ENCODE measurements at regions not wholly inside any gene's neighbourhood (a gene's known extent, or its start where the extent isn't known, plus 50 kb on each side); places are given as distances from the start of the nearest gene placed in this dataset.

DNA sequence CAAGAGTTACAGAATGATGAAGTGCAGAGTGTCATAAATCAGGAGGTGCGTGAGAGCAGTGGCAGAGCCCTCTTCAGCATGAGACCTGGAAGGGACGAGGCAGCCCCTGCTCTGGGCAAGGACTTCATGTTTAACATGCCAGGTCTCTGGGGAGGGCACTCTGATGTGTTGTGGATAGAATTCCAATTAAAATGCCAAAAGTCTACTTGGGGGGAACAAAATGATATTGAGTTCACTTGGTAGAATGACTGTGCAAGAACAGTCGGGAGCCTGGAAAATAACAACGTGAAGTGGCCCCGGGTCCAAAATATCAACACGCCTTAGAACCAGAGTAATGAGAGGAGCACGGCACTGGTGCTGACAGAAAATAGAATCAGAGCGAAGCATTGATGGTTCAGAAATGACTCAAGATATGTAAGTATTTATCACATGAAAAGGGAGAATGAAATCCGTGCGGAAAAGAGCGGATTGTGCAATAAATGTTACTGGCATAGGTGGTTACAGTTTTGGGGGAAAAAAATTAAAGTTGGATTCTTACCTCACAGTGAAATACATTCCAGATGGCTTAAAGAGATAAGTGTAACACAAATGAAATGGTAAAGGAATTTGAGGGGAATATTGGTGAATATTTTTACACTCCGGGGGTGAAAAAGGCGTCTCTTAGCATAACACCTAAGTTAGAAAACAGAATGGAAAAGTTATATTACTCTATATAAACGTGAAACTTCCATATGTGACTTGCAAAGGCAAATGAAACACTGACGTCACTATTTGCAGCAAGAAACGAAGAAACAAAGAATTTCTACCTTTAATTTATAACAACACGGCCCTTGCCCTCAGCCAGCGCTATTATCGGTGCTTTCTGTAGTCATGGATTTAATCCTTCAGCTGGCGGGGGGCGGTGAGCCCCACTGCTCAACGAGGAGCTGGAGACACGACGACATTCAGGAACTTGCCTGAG lies 159.4 kb upstream of the TWIST2 start:
- Mint-ChIP-seq H3K27ac (no peak overlapping the region), H3K9me3 (no peaks in the 10 kb centered on the region), H3K4me1 (no peaks in the 10 kb centered on the region), H3K4me3 (no peak overlapping the region), H3K27me3 (peaks cover 32% of the 10 kb centered on the region), H3K36me3 (ENCODE audit: low read depth) (no peaks in the 10 kb centered on the region)
- ATAC-seq (replicated peaks): no peak

DNA sequence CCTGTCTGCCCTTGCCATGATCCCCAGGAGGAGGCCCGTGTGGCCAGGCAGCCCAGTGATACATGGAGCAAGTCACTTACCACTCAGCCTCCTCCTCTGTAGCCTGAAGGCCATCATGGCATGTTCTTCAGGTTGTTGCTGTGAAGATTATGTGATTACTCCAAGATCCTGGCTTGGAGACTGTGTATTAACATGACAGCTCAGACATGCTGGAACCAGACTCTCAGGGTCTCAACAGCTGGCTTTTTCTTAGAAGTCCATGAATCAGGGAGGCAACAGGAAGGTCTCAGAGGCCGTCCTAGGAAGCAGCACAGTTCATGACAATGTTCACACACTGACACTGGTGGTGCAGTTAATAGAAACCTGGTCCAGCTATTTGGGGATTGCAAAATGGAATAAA lies 158.6 kb upstream of the TWIST2 start:
- H3K27ac Mint-ChIP-seq: no peak overlapping the region
- H3K27me3 Mint-ChIP-seq: peaks cover 29% of the 10 kb centered on the region
- H3K9me3 Mint-ChIP-seq: no peaks in the 10 kb centered on the region
- H3K36me3 Mint-ChIP-seq (ENCODE audit: low read depth): no peaks in the 10 kb centered on the region
- no peak overlapping the region for H3K4me3 Mint-ChIP-seq
- no peak for ATAC-seq (replicated peaks)
- H3K4me1 Mint-ChIP-seq: no peaks in the 10 kb centered on the region

DNA sequence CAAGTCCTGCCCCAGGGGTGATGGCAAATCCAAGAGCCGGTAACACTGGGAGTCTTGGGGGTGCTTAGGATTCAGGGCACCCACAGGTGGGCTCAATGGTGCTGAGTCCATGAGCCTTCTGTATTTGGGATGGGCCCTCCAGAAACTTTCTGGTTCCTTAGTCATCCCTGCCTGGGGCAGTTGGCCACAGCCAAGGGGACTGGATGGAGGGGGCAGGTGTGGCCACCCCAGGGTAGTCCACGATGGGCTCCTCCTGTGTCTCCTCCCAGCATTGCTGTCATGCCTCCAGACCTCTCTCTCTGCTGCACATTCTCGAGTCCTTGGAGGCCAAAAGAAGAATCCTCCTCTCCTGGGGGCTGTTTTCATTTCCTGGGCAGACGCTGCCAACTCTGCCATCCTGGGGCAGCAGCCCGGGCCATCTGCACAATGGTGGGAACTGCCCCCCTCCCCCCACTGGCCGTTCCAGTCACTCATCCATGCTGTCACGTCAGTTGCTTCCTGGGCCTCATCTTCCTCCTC lies 158.0 kb upstream of the TWIST2 start:
- Mint-ChIP-seq H3K27ac (no peak overlapping the region), H3K9me3 (no peaks in the 10 kb centered on the region), H3K4me3 (no peak overlapping the region), H3K4me1 (no peaks in the 10 kb centered on the region), H3K36me3 (ENCODE audit: low read depth) (no peaks in the 10 kb centered on the region), H3K27me3 (peaks cover 25% of the 10 kb centered on the region)
- ATAC-seq (replicated peaks): no peak

DNA sequence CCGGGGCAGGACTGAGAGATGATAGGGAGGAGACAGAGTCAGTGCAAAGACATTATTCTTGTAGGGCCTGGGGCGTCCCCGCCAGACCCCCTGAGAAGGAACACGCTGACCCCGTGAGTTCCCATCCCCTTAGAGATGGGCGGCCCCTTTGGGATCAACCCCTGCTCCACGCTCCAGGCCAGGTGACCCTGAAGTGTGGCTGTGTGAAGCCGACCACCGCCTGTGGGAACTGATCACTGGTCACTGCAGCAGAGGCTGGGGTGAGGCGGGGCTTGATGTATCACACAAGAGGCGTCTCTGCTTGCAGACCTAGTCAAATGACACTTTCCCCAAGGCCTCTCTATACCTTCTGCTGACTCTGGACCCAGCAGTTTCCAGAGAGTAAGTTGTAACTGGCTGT lies 157.4 kb upstream of the TWIST2 start:
- no peaks in the 10 kb centered on the region for H3K4me1 Mint-ChIP-seq

DNA sequence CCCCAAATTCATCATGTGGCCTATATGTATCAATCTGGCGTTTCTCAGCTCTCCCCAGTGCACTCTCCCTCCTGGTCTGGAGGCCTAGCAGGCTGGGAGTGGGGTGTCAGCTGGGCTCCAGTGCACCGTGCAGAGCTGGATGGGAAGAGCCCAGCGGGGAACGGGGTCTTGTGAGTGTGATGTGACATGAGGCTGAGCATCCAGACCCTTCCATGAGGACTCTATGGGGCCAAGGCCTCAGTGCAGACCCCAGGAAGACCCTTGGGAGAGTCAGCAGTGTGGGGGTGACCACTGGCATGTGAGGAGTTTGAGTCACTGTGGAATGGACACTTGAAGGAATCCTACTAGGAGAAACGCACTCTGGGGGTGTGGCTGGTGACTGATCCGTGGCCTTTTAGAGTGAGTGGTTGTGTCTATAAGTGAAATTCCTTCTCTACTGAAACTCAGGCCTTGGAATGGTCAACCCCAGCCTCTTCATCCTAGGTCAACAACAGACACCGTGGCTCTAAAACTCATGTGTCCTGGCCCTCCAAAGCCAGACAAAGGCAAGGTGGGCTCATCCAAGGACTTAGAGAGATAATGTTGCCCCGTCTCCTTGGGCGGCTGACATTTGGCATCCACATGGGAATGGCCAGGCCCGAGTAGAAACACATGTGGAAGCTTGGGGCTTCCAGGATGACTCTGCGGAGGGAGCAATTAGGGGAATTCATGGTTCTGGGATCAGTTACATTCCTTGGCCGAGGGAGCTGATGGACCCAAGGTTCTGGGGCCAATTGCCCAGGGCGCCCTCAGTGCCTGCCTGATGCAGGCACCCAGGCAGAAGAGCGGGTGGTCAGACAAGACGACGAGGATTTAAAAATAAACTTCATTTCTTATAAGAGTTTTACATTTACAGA lies 156.0 kb upstream of the TWIST2 start:
- no peak overlapping the region for H3K4me3 Mint-ChIP-seq
- H3K27ac Mint-ChIP-seq: no peak overlapping the region
- no peak for ATAC-seq (replicated peaks)
- peaks cover 22% of the 10 kb centered on the region for H3K27me3 Mint-ChIP-seq
- no peaks in the 10 kb centered on the region for H3K4me1 Mint-ChIP-seq
- no peaks in the 10 kb centered on the region for H3K9me3 Mint-ChIP-seq
- no peaks in the 10 kb centered on the region for H3K36me3 Mint-ChIP-seq (ENCODE audit: low read depth)

More for the DNA sequence above, 157.4 kb upstream of the TWIST2 start:
- no peak overlapping the region for H3K4me3 Mint-ChIP-seq
- no peak overlapping the region for H3K27ac Mint-ChIP-seq
- peaks cover 25% of the 10 kb centered on the region for H3K27me3 Mint-ChIP-seq
- no peaks in the 10 kb centered on the region for H3K36me3 Mint-ChIP-seq (ENCODE audit: low read depth)
- no peak for ATAC-seq (replicated peaks)
- H3K9me3 Mint-ChIP-seq: no peaks in the 10 kb centered on the region

DNA sequence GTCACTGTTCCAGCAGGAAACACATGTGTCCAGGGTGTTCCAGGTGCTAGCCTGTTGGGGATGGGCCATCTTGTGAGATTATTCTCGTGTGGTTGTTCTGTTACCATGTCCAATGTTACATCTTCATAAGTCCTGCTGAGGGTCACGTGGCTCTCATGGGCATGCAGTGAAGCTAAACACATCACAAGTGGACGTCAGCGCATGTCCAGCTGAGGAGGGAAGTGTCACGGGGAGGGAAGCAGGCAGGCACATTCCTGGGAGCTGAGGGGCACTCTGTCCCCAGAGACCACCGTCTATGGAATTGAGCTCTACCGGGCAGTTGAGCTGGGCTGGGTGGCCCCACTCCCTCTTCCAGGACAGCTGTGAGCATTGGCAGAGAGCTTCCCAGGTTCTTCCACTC lies 155.3 kb upstream of the TWIST2 start:
- Mint-ChIP-seq H3K4me3 (no peak overlapping the region), H3K27ac (no peak overlapping the region), H3K27me3 (peaks cover 18% of the 10 kb centered on the region), H3K4me1 (no peaks in the 10 kb centered on the region), H3K36me3 (ENCODE audit: low read depth) (no peaks in the 10 kb centered on the region), H3K9me3 (no peaks in the 10 kb centered on the region)
- no peak for ATAC-seq (replicated peaks)

DNA sequence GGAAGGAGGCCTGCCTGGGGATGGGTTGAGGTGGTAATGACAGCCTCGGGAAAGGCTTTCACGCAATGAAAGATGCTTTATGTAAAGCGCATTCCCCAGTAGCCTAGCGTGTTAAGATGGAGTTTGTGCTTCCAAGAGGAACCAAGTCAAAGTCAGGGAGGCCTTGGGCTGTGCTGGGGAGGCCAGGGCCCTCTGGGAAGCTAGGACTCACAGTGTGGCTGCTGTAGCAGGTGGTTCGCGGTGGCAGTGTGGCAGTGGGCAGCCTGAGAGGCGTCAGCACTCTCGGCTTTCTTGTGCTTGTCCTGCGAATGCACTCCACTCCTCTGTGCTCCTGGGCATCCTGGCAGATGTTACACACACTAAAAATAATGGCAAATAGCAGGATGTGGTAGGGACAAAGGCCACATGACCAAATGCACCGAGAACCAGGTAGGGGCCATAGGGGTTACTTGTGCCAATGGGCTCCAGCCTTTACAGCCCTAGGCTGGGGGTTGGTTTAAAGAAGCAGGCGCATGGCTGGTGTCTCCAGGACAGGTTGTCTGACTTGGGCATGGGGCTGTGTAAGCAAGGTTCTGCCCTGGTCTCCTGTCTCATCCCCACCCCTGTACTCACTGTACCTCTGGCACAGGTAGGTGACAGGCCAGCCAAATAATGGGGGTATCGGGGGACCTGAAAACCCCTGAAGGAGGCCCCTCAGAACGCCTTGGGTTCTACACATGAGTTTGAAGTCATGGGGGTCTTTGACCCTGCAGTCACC lies 154.4 kb upstream of the TWIST2 start:
- H3K4me3 Mint-ChIP-seq: no peak overlapping the region
- no peaks in the 10 kb centered on the region for H3K4me1 Mint-ChIP-seq
- H3K36me3 Mint-ChIP-seq (ENCODE audit: low read depth): no peaks in the 10 kb centered on the region
- no peaks in the 10 kb centered on the region for H3K9me3 Mint-ChIP-seq
- no peak for ATAC-seq (replicated peaks)
- no peak overlapping the region for H3K27ac Mint-ChIP-seq
- peaks cover 11% of the 10 kb centered on the region for H3K27me3 Mint-ChIP-seq

DNA sequence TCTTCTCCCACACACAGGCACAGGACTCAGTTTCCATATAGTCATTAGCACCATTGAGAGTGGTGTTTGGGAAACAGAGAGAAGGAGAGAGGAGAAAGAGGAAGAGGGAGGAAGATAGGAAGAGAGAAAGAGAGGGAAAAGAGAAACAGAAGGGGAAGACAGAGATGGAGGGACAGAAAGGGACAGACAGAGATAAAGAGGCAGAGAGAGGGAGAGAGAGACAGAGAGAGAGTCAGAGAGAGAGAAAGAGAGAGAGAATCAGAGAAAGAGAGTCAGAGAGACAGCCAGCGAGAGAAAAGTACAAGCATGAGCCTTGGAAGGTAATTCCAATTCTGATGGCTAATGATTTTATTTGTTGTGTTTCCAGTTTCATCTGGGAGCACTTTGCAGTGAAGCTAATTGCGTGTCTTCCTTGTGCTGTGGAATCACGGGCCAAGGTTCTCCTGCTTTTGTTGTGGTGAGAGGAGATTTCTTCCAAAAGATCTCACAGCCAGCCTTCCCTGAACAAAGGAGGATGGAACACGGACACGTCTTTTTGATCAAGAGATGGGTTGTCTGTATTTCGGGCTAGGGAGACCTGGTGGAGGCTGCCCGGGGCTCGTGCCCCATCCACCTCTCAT lies 153.6 kb upstream of the TWIST2 start:
- Mint-ChIP-seq H3K36me3 (ENCODE audit: low read depth) (no peaks in the 10 kb centered on the region), H3K9me3 (no peaks in the 10 kb centered on the region), H3K4me1 (no peaks in the 10 kb centered on the region), H3K27me3 (peaks cover 4% of the 10 kb centered on the region), H3K4me3 (no peak overlapping the region), H3K27ac (no peak overlapping the region)
- no peak for ATAC-seq (replicated peaks)

DNA sequence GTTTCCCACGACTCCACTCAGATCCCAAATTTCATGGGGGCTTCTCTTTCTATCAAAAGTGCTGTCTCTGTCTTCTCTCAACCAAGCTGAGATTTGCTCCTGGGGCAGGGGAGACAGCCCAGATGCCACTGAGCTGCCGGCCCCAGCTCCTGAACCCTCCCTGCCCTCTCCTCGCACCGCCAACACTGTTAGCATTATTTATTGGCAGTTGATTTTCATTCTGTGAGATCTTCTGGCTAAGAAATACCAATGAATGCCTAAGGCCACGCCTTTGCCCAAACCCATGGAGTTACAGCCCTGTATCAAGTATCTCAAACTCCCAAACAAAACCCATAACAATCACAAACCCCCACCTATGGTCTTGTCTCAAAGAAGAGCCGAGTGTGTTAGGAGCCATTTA lies 153.0 kb upstream of the TWIST2 start:
- ATAC-seq (replicated peaks): no peak
- no peaks in the 10 kb centered on the region for H3K9me3 Mint-ChIP-seq
- no peak overlapping the region for H3K27ac Mint-ChIP-seq
- H3K27me3 Mint-ChIP-seq: peaks cover 4% of the 10 kb centered on the region
- no peaks in the 10 kb centered on the region for H3K36me3 Mint-ChIP-seq (ENCODE audit: low read depth)
- H3K4me1 Mint-ChIP-seq: no peaks in the 10 kb centered on the region
- no peak overlapping the region for H3K4me3 Mint-ChIP-seq

DNA sequence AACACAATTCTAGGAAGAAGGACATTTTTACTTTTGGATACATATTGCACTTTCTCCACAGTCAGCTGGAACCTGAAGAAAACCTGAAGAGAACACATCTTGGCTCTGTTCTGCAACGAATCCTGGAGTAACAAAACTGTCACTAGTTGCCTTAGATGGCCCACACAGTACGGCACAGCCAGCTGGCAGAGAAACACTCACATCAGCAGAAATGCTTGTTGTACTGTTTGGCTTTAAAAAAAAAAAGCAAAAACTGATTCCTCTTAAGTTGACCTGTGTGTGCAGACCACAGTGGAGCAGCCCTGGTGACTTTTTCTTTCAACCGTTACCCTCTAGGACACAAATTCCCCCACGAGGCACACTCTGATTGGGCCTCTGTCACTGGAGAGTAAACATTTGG lies 152.3 kb upstream of the TWIST2 start:
- Mint-ChIP-seq H3K4me1 (no peaks in the 10 kb centered on the region), H3K4me3 (no peak overlapping the region), H3K27me3 (no peaks in the 10 kb centered on the region), H3K9me3 (no peaks in the 10 kb centered on the region), H3K27ac (no peak overlapping the region), H3K36me3 (ENCODE audit: low read depth) (no peaks in the 10 kb centered on the region)
- ATAC-seq (replicated peaks): no peak

DNA sequence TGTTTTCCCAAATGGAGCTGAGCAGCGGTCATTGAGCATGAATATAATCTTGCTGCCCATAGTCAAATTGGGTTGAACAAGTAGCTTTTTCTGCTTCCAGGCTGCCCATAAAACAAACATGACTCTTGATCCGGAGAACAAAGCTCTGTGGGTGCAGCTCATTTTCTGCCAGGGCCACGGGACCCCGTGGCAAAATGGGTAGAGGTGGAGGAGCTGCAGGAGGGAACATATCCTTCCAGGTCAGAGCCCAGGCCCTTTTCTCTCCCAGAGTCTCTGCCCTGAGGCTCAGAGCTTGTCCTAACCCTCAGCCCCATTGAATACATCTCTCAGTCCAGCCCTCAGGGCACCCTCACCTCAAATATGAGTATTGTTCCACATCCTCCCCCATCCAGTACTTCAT lies 151.6 kb upstream of the TWIST2 start:
- no peaks in the 10 kb centered on the region for H3K4me1 Mint-ChIP-seq
- H3K27ac Mint-ChIP-seq: no peak overlapping the region
- ATAC-seq (replicated peaks): no peak
- H3K9me3 Mint-ChIP-seq: no peaks in the 10 kb centered on the region
- no peaks in the 10 kb centered on the region for H3K36me3 Mint-ChIP-seq (ENCODE audit: low read depth)
- H3K4me3 Mint-ChIP-seq: no peak overlapping the region
- H3K27me3 Mint-ChIP-seq: no peaks in the 10 kb centered on the region

DNA sequence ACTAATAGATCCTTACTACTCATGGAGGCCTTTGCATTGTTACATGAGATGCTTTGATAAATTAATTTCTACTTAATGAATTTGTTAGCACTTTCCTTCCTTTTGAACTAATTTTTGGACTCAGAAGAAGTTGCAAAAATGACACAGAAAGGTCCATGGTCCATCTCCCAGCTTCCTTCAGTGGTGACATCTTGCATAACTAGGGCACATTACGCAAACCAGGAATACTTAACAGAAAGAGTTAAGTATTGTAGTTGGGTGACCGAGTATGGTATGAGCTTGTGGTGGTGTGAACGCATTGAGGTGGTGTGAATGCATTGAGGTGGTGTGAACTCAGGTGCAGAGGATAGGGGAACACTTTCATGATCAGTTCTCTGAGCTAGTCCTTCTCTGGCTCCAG lies 151.1 kb upstream of the TWIST2 start:
- H3K4me1 Mint-ChIP-seq: no peaks in the 10 kb centered on the region
- no peak overlapping the region for H3K4me3 Mint-ChIP-seq
- H3K36me3 Mint-ChIP-seq (ENCODE audit: low read depth): no peaks in the 10 kb centered on the region
- no peaks in the 10 kb centered on the region for H3K27me3 Mint-ChIP-seq
- no peak overlapping the region for H3K27ac Mint-ChIP-seq
- ATAC-seq (replicated peaks): no peak
- H3K9me3 Mint-ChIP-seq: no peaks in the 10 kb centered on the region

DNA sequence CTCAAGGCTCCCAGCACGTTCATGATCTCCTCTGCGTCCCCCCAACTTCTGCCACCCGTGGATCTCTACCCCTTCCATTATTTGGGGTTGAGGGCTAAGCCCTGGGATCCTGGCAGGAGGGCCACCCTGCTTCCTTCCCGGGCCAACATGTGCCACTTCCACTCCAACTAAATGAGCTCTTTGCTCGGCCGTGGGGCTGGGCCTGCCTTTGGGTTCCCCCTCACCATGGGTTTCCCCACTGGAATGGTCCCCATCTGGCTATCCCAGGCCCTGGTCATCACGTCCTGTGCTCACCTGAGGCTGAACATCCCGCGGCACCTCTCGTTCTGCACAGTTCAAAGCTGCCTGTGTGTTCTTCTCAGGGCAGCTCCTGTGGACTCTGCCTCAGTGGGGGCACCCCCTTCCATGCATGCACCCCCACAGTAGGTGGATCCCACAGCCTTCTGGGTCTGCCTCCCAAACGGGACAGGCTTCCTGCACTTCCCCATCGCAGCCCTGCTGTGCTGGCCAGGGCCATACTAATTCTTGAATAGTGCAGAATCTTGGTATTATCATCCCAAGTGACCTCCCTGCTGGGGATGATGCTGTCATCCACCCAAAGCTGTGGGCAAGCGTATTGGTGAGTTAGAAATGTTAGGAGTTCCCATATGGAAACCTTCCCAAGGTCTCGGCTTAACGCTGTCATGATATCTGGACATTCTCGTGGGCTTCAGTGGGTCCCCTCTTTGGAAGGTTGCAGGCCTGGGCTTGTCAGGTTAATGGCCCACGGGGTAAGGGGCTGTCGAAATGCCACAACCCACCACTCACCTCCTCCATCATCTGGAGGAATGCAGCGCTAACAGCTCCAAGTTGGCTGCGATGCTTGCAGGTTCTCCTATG lies 150.5 kb upstream of the TWIST2 start:
- no peak for ATAC-seq (replicated peaks)
- Mint-ChIP-seq H3K36me3 (ENCODE audit: low read depth) (no peaks in the 10 kb centered on the region), H3K27me3 (no peaks in the 10 kb centered on the region), H3K27ac (no peak overlapping the region), H3K4me1 (no peaks in the 10 kb centered on the region), H3K9me3 (no peaks in the 10 kb centered on the region), H3K4me3 (no peak overlapping the region)

Measured in activated T-helper 17 cell treated with anti-CD3 and anti-CD28 coated beads, Interleukin-2, amount 50 U/mL, for 72 hours (primary cell).